ENCODE measurements at regions not wholly inside any gene's neighbourhood (a gene's known extent, or its start where the extent isn't known, plus 50 kb on each side); places are given as distances from the start of the nearest gene placed in this dataset.
"Not testable (repeated sequence)": the region's sequence is repeated elsewhere in the genome, so short reads cannot be mapped to it uniquely, and the experiment has no call there.

DNA sequence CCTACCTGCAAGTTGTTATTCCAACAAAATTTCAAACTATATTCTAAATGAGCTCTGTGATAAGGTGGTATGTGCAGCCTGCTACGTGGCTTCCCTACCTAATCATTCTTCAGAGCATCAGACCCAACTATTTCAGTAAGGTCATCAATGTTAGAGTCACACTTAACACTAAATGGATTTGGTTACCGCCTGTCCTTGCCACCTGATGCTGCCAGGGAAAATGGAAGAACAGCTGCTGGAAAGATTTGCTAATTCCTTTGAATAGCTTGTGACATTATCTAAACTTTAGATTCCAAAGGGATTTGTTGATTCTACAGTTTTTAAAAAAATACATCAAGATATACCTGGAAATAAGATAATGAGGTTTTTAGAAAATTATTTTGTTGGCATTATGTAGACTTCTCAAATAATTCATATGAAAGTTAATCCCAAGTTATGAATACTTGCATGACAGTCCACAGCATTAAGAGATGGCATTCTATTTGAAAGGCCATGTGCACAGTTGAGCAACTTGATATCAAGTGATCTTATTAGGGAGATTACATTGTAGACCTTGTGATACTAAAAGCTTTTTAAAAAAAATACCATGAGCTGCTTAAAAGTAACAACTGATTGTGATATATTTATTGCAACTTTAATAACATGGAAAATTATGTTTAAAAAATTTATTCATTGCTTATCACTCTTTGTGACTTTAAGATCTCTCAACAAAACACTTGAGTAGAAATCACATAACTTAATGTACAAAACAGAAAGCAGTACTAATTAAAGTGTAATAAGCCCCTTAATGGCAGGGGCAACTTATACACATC, 98.3 kb upstream of the UGP2 start:
- no peak overlapping the region for H3K4me3 ChIP-seq
- H3K36me3 ChIP-seq = no peaks in the 10 kb centered on the region
- no peaks in the 10 kb centered on the region for H3K27me3 ChIP-seq
- no peaks in the 10 kb centered on the region for H3K4me1 ChIP-seq
- DNase-seq = no peak
- TF ChIP-seq, protein P1, sequence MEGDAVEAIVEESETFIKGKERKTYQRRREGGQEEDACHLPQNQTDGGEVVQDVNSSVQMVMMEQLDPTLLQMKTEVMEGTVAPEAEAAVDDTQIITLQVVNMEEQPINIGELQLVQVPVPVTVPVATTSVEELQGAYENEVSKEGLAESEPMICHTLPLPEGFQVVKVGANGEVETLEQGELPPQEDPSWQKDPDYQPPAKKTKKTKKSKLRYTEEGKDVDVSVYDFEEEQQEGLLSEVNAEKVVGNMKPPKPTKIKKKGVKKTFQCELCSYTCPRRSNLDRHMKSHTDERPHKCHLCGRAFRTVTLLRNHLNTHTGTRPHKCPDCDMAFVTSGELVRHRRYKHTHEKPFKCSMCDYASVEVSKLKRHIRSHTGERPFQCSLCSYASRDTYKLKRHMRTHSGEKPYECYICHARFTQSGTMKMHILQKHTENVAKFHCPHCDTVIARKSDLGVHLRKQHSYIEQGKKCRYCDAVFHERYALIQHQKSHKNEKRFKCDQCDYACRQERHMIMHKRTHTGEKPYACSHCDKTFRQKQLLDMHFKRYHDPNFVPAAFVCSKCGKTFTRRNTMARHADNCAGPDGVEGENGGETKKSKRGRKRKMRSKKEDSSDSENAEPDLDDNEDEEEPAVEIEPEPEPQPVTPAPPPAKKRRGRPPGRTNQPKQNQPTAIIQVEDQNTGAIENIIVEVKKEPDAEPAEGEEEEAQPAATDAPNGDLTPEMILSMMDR (IDR thresholded peaks at IDR 0.05) = no peak
- no peak for TF ChIP-seq POLR2AphosphoS5 (IDR thresholded peaks at IDR 0.05)
- TF ChIP-seq POLR2A (IDR thresholded peaks at IDR 0.05) = no peak
- no peak for TF ChIP-seq EP300 (IDR thresholded peaks at IDR 0.05; ENCODE audit: low read depth)
- H3K9me3 ChIP-seq = no peaks in the 10 kb centered on the region
- in situ Hi-C loops (cut with MboI; ENCODE audit: low pct_ligation_motif_present in 1 of 4, low pct_unique_long_range_greater_than_20kb in 1 of 4, low sequenced_read_pairs in 3 of 4) = no loop called here
- intact Hi-C loops (cut with DNase I; ENCODE audit: low total_unique reads) = no loop called here
- no peak overlapping the region for H3K27ac ChIP-seq
- 75% methylated on average over 2 of the region's 2 CpGs for WGBS, 2 donors (ENCODE audit: low coverage in 1 of 2)

DNA sequence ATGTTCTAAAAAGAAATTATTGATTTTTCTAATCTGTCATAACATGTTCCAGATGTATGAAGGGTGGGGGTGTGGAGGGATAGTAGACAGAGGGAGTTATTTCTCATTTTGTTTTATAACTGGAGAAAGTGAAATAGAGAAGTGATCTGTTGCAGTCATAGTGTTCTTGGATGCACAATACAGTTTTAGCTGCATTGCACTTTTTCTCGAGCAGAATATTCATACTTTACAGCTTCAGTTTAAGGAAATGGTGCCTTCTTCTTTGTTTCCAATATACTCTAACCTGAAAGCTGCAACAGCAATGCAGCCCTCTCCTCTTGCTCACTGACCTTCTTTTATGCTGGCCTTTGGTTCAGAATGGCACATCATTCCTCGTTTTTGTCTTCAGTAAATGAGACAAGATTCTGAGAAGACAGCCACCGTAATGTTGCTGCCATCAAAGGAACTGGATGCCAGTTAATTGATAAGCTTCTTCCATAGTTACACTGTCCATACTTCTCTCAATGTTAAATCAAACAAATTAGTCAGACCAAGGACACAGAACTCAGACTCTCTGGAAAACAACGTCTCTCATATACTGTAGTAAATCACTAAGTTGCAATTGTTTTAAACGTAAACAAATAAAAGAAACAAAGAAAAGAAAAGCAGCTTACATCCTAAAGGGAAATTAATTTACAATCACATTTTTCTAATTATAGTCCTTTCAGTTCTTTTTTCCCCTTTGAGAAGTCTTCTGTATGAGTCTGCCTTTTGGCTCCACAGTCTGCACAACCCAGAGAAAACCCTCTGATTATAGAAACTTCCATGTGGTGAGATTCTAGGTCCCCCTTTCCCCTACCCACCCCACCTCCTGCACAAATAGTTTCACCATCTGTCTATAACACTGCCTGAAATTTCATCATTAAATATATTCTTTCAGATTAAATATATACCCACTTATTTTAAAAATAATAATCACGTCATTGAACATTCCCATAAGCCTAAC, 97.4 kb upstream of the UGP2 start:
- no peak overlapping the region for H3K4me3 ChIP-seq
- H3K36me3 ChIP-seq = no peaks in the 10 kb centered on the region
- no peak overlapping the region for H3K27ac ChIP-seq
- TF ChIP-seq EP300 (IDR thresholded peaks at IDR 0.05; ENCODE audit: low read depth) = no peak
- no peaks in the 10 kb centered on the region for H3K4me1 ChIP-seq
- in situ Hi-C loops (cut with MboI; ENCODE audit: low pct_ligation_motif_present in 1 of 4, low pct_unique_long_range_greater_than_20kb in 1 of 4, low sequenced_read_pairs in 3 of 4) (no loop called here), intact Hi-C loops (cut with DNase I; ENCODE audit: low total_unique reads) (no loop called here)
- no peaks in the 10 kb centered on the region for H3K9me3 ChIP-seq
- no peaks in the 10 kb centered on the region for H3K27me3 ChIP-seq
- 66 to 72% methylated on average over 5 to 6 of the region's 6 CpGs for WGBS, 2 donors (ENCODE audit: low coverage in 1 of 2)
- no peak for DNase-seq

DNA sequence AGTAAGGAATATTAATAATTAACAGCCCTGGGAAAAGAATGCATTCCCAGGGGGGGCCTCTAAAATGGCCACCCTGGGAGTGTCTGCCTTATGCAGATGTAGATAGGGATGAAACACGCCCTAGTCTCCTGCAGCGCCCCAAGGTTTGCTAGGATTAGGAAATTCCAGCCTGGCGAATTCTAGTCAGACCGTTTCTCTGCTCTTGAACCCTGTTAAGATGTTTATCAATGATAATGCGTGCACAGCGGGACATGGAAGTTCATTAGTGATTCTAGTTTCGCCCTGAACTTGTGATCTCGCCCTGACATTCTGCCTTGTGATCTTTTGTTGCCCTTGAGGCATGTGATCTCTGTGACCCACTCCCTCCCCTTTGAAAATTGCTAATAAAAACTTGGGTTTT, 95.1 kb upstream of the UGP2 start:
- H3K4me3 ChIP-seq; H3K4me1 ChIP-seq; H3K27me3 ChIP-seq; H3K36me3 ChIP-seq; H3K27ac ChIP-seq; in situ Hi-C loops (cut with MboI; ENCODE audit: low pct_ligation_motif_present in 1 of 4, low pct_unique_long_range_greater_than_20kb in 1 of 4, low sequenced_read_pairs in 3 of 4); H3K9me3 ChIP-seq; intact Hi-C loops (cut with DNase I; ENCODE audit: low total_unique reads); DNase-seq: not testable (repeated sequence)
- WGBS, 2 donors (ENCODE audit: low coverage in 1 of 2) = 91% methylated on average over 8 of the region's 8 CpGs; no CpG with 5 or more reads in 1 of the 2 donors

DNA sequence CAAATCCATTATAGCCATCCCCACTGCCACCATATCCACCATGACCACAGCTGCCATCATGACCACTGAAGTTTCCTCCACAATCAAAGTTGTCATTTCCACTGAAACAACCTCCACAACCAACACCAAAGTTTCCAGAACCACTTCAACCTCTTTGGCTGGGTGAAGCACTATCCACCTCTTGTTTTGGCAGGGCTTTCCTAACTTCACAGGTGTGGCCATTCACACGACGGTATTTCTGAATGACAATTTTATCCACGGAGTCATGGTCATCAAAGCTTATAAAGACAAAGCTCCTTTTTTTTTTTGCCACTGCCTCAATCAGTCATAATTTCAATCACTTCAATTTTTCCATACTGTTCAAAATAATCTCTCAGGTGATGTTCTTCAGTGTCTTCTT, 89.8 kb upstream of the UGP2 start:
- Histone ChIP-seq H3K4me3 (no peak overlapping the region), H3K27ac (no peak overlapping the region), H3K4me1 (no peaks in the 10 kb centered on the region), H3K9me3 (no peaks in the 10 kb centered on the region), H3K36me3 (no peaks in the 10 kb centered on the region), H3K27me3 (no peaks in the 10 kb centered on the region)
- no peak for DNase-seq
- 95% methylated on average over 3 of the region's 3 CpGs for WGBS, 2 donors (ENCODE audit: low coverage in 1 of 2)
- intact Hi-C loops (cut with DNase I; ENCODE audit: low total_unique reads) = no loop called here
- TF ChIP-seq, protein P1 (IDR thresholded peaks at IDR 0.05) = no peak
- TF ChIP-seq POLR2A (IDR thresholded peaks at IDR 0.05) = no peak
- TF ChIP-seq EP300 (IDR thresholded peaks at IDR 0.05; ENCODE audit: low read depth) = no peak
- no peak for TF ChIP-seq POLR2AphosphoS5 (IDR thresholded peaks at IDR 0.05)
- in situ Hi-C loops (cut with MboI; ENCODE audit: low pct_ligation_motif_present in 1 of 4, low pct_unique_long_range_greater_than_20kb in 1 of 4, low sequenced_read_pairs in 3 of 4) = no loop called here

DNA sequence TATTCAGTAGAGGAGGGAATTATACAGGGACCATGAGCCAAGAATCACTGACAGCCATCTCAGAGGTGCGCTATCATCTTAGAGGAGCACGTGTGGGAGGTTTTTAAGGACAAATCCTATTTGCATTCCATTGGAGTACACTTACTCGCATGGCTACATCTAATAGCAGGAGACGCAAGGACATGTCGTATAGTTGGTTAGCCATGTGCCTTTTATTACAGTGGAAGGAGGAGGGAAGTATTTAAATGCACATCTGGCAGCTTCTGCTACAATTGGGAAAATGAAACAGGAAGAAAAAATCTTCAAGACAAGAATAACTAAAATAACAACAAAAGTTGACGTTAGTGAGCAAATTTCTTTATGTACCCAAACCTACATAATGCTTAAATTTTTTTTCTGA, 86.5 kb upstream of the UGP2 start:
- intact Hi-C loops (cut with DNase I; ENCODE audit: low total_unique reads) = no loop called here
- Histone ChIP-seq H3K4me1 (no peaks in the 10 kb centered on the region), H3K4me3 (no peak overlapping the region), H3K27me3 (no peaks in the 10 kb centered on the region), H3K27ac (no peak overlapping the region), H3K36me3 (no peaks in the 10 kb centered on the region), H3K9me3 (no peaks in the 10 kb centered on the region)
- no peak for DNase-seq
- in situ Hi-C loops (cut with MboI; ENCODE audit: low pct_ligation_motif_present in 1 of 4, low pct_unique_long_range_greater_than_20kb in 1 of 4, low sequenced_read_pairs in 3 of 4) = no loop called here
- TF ChIP-seq EP300 (IDR thresholded peaks at IDR 0.05; ENCODE audit: low read depth) = no peak
- TF ChIP-seq, protein P1 (IDR thresholded peaks at IDR 0.05) = no peak
- no peak for TF ChIP-seq POLR2A (IDR thresholded peaks at IDR 0.05)
- TF ChIP-seq POLR2AphosphoS5 (IDR thresholded peaks at IDR 0.05) = no peak
- 40 to 63% methylated on average over 4 to 6 of the region's 6 CpGs for WGBS, 2 donors (ENCODE audit: low coverage in 1 of 2)
